ENCODE measurements at regions not wholly inside any gene's neighbourhood (a gene's known extent, or its start where the extent isn't known, plus 50 kb on each side); places are given as distances from the start of the nearest gene placed in this dataset.

DNA sequence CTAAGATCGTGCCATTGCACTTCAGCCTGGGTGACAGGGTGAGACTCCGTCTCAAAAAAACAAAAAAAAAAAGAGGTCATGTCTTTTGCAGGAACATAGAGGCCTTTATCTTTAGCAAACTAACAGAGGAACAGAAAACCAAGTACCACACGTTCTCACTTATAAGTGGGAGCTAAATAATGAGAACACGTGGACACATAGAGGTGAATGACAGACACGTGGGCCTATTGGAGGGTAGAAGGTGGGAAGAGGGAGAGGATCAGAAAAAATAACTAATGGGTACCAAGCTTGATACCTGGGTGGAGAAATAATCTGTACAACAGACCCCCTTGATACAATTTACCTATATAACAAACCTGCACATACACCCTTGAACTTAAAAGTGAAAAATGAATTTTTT is 401.4 kb upstream of the NAALADL2 start:
- no peak for TF ChIP-seq ZFX (IDR thresholded peaks at IDR 0.05)
- no peak for TF ChIP-seq CTCF (conservative IDR thresholded peaks at IDR 0.05)
- no peak overlapping the region for H3K27ac ChIP-seq

GRCh38 chr3:174460831-174461230 is 398.3 kb upstream of the NAALADL2 start:
- no peak for TF ChIP-seq CTCF (conservative IDR thresholded peaks at IDR 0.05)
- no peak for TF ChIP-seq ZFX (IDR thresholded peaks at IDR 0.05)
- no peak overlapping the region for H3K27ac ChIP-seq

GRCh38 chr3:174462916-174463315 is 396.2 kb upstream of the NAALADL2 start:
- no peak overlapping the region for H3K27ac ChIP-seq
- TF ChIP-seq CTCF (conservative IDR thresholded peaks at IDR 0.05) (no peak), ZFX (IDR thresholded peaks at IDR 0.05) (no peak)

DNA sequence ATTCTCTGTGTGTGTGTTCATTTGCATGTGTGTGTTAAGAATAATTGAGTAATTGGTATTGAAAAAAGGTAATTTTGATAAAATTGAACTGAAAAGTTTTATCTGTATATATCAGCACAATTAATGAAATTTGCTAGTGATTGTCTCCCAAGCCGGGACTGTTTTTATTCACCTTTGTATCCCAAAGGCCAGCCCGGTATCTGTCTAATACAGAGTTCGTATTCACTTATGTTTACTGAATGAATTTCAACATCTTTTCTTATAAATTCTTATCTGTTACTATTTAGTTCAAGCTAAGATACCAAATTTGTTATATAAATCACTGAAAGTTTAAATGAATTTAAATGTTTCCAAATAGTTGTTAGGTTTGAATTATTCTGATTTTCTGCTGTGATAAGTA is 394.0 kb upstream of the NAALADL2 start:
- H3K27ac ChIP-seq, result no peak overlapping the region
- no peak for TF ChIP-seq CTCF (conservative IDR thresholded peaks at IDR 0.05)
- TF ChIP-seq ZFX (IDR thresholded peaks at IDR 0.05), result no peak

DNA sequence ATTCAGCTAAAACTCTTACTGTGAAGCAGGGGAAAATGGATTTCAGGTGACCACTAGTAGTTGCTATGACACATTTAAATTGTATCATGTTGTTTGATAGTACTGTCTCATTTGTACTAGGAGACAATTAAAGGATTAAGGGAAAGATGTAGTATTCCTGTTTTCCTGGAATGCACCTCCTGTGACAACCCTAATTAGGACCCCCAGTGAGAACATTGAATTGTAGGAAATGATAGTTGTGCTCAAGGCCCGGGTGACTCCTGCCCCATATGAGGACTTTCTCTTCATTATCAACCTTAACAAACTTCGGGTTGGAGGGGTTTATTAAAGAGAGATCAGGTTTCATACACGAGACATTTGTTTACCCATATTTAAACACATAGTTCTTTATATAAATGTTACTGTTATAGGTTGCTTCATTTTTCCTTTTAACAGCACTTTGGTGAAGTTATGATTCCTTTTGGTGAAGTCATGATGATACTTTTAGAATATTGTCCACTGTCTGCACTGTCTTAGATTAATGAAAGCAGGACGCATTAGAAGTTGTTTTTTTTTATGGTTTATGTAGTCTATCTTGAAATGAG is 392.6 kb upstream of the NAALADL2 start:
- TF ChIP-seq ZFX (IDR thresholded peaks at IDR 0.05) (no peak), CTCF (conservative IDR thresholded peaks at IDR 0.05) (no peak)
- no peak overlapping the region; the same call in 1 of the 2 replicates for H3K27ac ChIP-seq

GRCh38 chr3:174477491-174477890 is 381.6 kb upstream of the NAALADL2 start:
- TF ChIP-seq ZFX (IDR thresholded peaks at IDR 0.05) (no peak), CTCF (conservative IDR thresholded peaks at IDR 0.05) (no peak)
- H3K27ac ChIP-seq, result no peak overlapping the region

GRCh38 chr3:174480767-174481166 is 378.4 kb upstream of the NAALADL2 start:
- no peak overlapping the region for H3K27ac ChIP-seq
- TF ChIP-seq ZFX (IDR thresholded peaks at IDR 0.05), result no peak

GRCh38 chr3:174482541-174482940 is 376.6 kb upstream of the NAALADL2 start:
- H3K27ac ChIP-seq, result no peak overlapping the region
- TF ChIP-seq CTCF (conservative IDR thresholded peaks at IDR 0.05) (no peak), ZFX (IDR thresholded peaks at IDR 0.05) (no peak)
